ENCODE measurements at regions not wholly inside any gene's neighbourhood (a gene's known extent, or its start where the extent isn't known, plus 50 kb on each side); places are given as distances from the start of the nearest gene placed in this dataset.

DNA sequence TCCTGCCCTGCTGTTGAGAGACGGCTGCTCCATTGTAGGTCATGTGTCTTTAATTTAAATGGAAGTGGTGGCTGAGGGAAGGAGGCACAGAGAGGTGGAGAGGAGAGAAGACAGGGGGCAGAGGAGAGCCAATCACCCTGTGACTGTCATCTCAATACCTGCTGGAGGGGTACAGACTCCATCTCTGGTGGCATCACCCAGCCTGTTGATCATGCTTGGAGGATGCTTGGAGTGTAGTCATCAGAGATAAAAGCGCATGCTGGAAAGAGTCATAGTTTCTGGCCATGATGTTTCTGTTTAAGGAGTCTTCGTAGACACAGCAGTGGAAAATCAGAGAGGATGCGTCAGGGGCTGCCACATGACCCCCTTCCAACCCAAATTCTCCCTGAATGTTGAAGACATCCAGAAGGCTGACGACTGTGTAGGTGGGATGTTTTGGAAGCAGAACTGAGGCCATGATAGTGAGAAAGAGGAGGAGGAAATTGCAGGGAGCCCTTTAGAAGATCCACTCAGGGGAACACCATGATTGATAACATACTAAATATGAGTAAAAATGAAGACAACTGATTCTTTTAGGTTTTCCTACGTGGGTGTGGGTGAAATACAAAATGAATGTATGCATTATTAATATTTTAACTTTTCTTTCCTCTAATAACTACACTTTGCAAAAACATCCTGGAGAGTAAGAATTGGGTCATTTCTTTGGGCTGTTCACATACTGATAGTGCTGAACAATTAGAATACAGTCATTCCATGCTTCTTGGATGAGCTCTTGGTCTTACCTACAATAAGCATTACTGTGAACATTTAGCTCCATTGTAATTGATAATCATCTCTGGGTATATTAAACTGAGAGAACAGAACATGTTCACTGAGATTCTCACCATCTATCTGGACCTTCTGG, 210.6 kb upstream of the ATP10A start:
- TF ChIP-seq, protein P1, sequence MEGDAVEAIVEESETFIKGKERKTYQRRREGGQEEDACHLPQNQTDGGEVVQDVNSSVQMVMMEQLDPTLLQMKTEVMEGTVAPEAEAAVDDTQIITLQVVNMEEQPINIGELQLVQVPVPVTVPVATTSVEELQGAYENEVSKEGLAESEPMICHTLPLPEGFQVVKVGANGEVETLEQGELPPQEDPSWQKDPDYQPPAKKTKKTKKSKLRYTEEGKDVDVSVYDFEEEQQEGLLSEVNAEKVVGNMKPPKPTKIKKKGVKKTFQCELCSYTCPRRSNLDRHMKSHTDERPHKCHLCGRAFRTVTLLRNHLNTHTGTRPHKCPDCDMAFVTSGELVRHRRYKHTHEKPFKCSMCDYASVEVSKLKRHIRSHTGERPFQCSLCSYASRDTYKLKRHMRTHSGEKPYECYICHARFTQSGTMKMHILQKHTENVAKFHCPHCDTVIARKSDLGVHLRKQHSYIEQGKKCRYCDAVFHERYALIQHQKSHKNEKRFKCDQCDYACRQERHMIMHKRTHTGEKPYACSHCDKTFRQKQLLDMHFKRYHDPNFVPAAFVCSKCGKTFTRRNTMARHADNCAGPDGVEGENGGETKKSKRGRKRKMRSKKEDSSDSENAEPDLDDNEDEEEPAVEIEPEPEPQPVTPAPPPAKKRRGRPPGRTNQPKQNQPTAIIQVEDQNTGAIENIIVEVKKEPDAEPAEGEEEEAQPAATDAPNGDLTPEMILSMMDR (IDR thresholded peaks at IDR 0.05) = no peak
- no peak for TF ChIP-seq POLR2A (IDR thresholded peaks at IDR 0.05)
- no peak for TF ChIP-seq EP300 (IDR thresholded peaks at IDR 0.05)
